HG02973 (cell line): ENCODE measurements at regions not wholly inside any gene's neighbourhood (a gene's known extent, or its start where the extent isn't known, plus 50 kb on each side); places are given as distances from the start of the nearest gene placed in this dataset.

ENCODE experiments used
- ATAC-seq: cut with Tn5 transposase; IDR thresholded peaks from one replicate; pipeline ENCODE4 v1.9.1; 2021; ENCODE audit warnings: moderate library complexity; ENCODE audit not compliant: unreplicated experiment

GRCh38 chr9:11457825-11458790 lies 845.3 kb upstream of the PTPRD start:
- ATAC-seq, result no peak

DNA sequence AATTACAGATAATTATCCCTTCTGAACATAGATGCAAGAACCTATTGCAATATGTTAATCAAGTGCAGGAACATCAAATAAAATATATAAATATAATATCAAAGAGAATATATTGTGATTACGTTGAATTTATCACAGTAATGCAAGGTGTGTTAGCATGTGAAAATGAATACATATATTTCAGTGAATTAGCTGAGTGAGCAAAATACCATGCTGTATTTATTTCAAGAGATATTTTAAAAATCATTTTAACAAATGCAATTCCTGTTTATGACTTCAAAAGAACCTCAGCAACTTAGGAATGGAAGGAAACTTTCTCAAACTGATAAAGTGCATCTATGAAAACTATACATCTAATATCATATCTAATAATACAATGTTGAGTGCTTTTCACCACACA lies 856.9 kb upstream of the PTPRD start:
- no peak for ATAC-seq

DNA sequence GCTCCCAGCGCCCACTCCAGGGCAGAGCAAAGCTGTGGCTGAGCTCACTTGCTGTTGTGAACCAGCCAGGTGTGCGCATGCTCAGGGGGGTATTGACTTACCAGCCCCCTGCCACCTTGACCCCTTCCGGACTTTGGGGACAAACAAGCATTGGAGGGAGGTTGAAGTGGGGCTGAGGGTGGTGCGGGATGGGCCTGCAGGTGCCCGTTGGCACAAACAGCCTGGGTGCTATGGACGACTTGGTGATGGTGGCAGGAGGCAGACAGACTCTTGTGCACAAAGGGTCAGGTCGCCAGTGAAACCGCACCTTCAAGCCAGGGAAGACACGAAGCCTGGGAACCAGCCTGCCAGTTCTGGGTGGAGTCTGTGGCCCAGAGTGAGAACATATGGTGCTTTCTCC lies 858.5 kb upstream of the PTPRD start:
- no peak for ATAC-seq

- no peak for ATAC-seq
Observed at GRCh38 chr9:11500780-11501179, 888.0 kb upstream of the PTPRD start.

- ATAC-seq, result no peak
Observed at GRCh38 chr9:11506980-11507379, 894.2 kb upstream of the PTPRD start.

- no peak for ATAC-seq
Observed at GRCh38 chr9:11537566-11537965, 924.8 kb upstream of the PTPRD start.

GRCh38 chr9:11542781-11543180 lies 930.0 kb upstream of the PTPRD start:
- ATAC-seq, result no peak

DNA sequence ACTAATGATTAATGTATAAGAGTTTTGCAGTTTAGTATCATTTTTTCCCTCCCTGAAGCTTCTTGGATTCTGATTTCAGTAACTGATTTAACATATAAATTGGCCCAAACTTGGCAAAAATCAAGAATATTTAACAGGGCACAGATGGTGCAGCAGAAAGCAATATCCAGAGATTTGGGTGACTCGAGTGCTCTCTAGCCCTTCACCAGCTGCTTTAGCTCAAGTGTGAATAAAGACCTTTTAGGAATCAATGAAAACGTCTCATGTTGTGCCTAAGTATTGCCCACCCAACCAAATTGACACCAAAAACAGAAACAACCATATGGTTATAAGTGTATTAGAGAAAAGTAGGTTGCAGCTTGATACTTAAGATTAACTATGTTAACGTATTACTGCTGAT lies 933.4 kb upstream of the PTPRD start:
- ATAC-seq, result no peak

DNA sequence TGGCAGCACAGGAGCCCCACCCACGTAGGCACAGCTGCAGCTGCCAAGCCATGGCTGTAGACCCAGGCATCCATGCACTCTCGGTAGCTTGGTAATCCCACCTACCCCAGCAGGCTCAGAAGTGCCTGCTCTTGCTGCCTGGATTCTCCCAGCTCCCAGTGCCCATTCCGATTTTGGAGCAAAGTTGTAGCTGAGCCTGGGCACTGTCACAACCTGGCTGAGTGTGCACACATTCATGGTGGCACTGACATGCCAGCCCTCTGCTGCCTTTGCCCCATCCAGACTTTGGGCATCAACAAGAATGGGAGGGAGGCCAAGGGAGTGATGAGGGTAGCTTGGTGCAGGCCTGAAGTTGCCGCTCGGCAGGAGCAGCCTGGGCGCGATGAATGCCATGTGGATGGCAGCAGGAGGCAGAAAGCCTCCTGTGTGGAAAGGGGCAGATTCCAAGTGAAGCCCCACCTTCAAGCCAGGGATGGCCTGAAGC lies 936.6 kb upstream of the PTPRD start:
- ATAC-seq, result no peak

DNA sequence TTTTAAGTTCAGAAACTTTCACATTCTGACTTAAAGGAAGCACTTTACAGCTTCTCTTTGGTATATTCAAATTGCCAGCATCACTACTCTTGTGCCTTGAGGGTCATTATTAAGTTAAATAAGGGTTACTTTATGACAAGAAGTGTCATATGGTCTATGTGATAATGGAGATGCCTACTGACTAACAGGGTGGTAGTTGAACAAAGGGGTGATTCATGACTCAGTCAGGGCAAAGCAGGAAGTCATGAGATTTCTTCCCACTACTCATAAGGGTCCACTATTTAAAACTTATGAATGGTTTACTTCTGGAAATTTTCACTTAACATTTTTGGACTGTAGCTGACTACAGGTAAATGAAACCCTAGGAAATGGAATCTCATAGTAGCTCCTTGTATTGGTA lies 938.3 kb upstream of the PTPRD start:
- ATAC-seq, result no peak

DNA sequence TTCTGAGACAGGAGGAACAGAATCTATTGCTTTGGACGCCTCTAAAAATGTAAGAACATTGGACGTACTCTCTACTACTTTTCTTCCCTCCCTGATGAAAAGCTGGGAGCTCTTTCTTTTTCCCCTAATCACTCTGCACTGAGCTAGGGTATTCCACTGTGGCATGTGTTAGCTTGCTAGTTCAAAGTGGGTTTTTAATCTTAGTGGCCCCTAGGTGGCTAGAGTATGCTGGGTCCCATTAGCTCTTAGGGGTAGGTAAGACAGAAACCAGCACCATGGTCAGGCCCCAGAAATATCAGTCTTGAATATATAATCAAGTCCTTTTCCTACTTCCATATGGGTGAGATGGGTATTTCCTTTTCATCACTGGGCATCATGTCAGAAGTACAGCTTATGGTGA lies 945.2 kb upstream of the PTPRD start:
- ATAC-seq, result no peak

DNA sequence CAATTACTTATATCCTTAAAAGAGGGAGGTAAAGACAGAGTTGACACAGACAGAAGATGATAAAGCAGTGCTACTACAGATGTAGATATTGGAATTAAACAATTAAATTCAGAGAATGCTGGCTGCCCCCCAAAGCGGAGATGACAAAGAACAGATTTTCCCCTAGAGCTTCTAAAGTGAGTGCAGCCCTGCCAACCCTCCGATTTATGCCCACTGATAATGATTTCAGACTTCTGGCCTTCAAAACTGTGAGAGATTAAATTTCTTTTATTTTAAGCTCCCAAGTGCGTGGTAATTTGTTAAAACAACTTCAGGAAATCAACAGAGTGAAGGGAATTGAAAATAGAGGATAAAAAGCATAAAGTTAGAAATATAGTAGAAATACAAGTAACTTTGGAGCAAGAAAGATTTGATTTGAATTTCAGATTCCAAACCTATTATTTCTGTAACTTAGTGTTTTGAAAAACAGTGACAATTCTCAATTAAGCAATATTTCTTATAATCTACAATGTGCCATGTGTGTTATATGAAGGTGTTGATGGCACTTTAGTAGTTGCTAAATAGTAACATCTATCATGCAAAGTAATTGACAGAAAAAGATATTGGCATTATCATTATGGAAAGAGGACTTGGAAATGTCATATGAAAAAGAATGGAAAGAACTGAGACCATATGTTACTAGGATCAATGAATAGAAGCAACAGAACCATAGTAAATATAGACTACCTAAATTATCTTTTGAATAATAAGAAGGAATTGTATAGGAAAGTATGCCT lies 946.4 kb upstream of the PTPRD start:
- ATAC-seq, result no peak

DNA sequence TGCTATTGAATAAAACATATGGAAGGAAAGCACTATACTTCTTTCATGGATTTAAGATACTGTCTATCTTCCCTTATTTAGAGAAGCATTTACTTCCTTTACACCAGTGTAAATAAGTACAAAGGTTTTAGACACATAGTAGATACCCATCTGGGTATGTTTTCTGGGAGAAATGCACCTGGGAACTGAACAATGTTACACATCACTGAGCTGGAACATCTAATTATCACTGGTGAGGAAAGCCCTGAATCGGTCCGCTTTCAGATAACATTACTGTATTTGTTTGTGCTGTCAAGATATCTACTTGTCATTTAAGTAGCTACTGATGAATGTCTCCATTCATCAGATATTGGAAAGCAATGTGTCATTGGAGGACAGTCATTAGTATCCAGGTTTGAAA lies 964.7 kb upstream of the PTPRD start:
- ATAC-seq, result no peak

- no peak for ATAC-seq
Observed at GRCh38 chr9:11595756-11596155, 983.0 kb upstream of the PTPRD start.

- ATAC-seq, result no peak
Observed at GRCh38 chr9:11618241-11618805, 1005.5 kb upstream of the PTPRD start.

DNA sequence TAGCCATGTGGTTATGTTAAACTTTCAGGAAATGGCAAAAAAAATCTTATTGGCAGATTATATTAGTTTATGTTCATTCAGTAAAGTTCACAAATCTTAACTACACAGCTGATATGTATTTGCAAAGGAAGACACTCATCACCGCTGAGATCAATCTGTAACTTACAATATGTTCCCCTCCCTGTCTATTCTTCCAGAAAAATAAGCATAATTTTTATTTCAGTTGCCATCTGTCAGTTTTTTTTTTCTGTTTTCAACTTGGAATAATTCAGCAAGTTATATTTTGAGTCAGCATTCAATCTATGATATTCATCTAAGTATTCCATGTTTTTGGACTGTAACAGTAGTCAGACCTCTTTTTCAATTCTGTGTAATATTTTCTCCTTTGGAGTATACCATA lies 1019.9 kb upstream of the PTPRD start:
- no peak for ATAC-seq

- ATAC-seq, result no peak
Observed at GRCh38 chr9:11646831-11647230, 1034.0 kb upstream of the PTPRD start.

DNA sequence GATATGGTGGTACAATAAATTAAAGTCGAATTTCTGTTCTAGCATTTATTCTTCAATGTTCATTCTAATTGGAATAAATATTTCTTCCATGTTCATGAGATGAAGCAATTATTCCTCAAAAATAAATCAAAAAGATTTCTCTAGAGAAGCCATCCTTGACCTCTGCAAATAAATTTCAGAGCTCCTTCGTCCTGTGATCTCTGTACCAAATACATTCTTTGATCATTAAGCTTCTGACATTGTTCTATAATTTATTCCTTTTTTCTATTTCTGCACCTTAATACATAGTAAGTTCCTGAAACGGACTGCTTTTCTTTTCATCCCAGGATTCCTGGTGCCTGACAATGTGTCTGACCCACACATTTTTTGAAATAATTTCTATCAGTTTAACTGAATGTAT lies 1039.3 kb upstream of the TYRP1 start:
- no peak for ATAC-seq

GRCh38 chr9:11663913-11664312 lies 1029.3 kb upstream of the TYRP1 start:
- ATAC-seq, result no peak

DNA sequence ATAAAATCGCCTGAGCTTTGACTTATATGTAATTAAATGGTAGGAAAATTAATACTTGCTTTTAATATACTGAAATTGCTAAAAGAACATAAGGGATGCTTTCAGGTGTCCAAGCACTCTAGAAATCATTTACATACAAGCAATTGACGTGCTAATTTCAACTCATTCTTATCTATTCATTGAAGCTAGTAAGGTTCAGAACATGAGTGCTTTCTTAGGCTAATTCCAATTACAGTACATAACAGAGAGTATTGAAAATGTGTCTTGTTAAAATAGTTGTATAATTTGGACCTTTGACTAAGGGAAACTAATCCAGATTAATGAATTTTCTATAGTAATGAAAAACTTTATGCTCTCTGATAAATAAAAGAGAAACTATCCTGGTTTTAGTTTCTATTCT lies 1016.4 kb upstream of the TYRP1 start:
- no peak for ATAC-seq

GRCh38 chr9:11686733-11687132 lies 1006.5 kb upstream of the TYRP1 start:
- no peak for ATAC-seq

- ATAC-seq, result no peak
Observed at GRCh38 chr9:11697126-11697525, 996.1 kb upstream of the TYRP1 start.
